H1 (cell line): ENCODE measurements at regions not wholly inside any gene's neighbourhood (a gene's known extent, or its start where the extent isn't known, plus 50 kb on each side); places are given as distances from the start of the nearest gene placed in this dataset.

Experiments
- CTCF ChIA-PET: fragments of 300-600 bp; sonication (Branson Sonifier 250); formaldehyde crosslinking; loops from one replicate; lab custom pipeline; 2021; ENCODE audit not compliant: partially characterized antibody; lab: Charles Lee
- POLR2A ChIA-PET: fragments of 300-600 bp; sonication (Branson Sonifier 250); formaldehyde crosslinking; loops from one replicate; lab custom pipeline; 2021; ENCODE audit warnings: inconsistent platforms; ENCODE audit not compliant: partially characterized antibody; lab: Charles Lee
- DNase-seq, 2 experiments: peaks; one replicate each; pipeline versions ENCODE4 v3.0.0 to v3.0.0-alpha.2; 2010 to 2022; ENCODE audit warnings: low spot score in 2 of 2, low read depth in 1 of 2, mixed read lengths in 1 of 2
- FAIRE-seq: peaks from 2 replicates; lab custom pipeline; 2011; peaks lifted over from hg19 to GRCh38; lab: Jason Lieb, UNC
- H2AFZ ChIP-seq: 2 replicates; pipeline ENCODE4 v1.8.1; 2012; ENCODE audit warnings: low read length, inconsistent platforms
- H2AK5ac ChIP-seq: 2 replicates; pipeline ENCODE4 v1.6.1; 2013; ENCODE audit warnings: low read depth, low read length
- H2BK120ac ChIP-seq: replicated peaks from 2 replicates; pipeline ENCODE3; 2013; ENCODE audit warnings: low read depth, low read length, inconsistent platforms
- H2BK12ac ChIP-seq: 2 replicates; pipeline ENCODE4 v1.6.1; 2013; ENCODE audit warnings: low read depth, low read length
- H2BK15ac ChIP-seq: 2 replicates; pipeline ENCODE4 v1.6.1; 2013; ENCODE audit warnings: low read length
- H2BK20ac ChIP-seq: 2 replicates; pipeline ENCODE4 v1.6.1; 2013; ENCODE audit warnings: low read length
- H2BK5ac ChIP-seq: 2 replicates; pipeline ENCODE4 v1.6.1; 2013; ENCODE audit warnings: low read depth, low read length
- H3K14ac ChIP-seq: 2 replicates; pipeline ENCODE4 v1.6.1; 2013; ENCODE audit warnings: inconsistent platforms; ENCODE audit not compliant: insufficient read length
- H3K18ac ChIP-seq: 2 replicates; pipeline ENCODE4 v1.6.1; 2013; ENCODE audit warnings: low read length; ENCODE audit errors: extremely low read depth
- H3K23ac ChIP-seq: 2 replicates; pipeline ENCODE4 v1.6.1; 2013; ENCODE audit warnings: inconsistent platforms; ENCODE audit not compliant: insufficient read length
- H3K23me2 ChIP-seq: 2 replicates; pipeline ENCODE4 v1.6.1; 2013; ENCODE audit warnings: low read depth, low read length
- H3K27ac ChIP-seq: 2 replicates; pipeline ENCODE4 v1.6.1; 2011; ENCODE audit warnings: low read depth, low read length, inconsistent platforms
- H3K27me3 ChIP-seq, 4 experiments: replicated peaks in 1 of 4; 1 replicate in 1 of 4; 2 replicates in 3 of 4; pipeline versions ENCODE4 v1.6.1 to v1.8.1; 2011 to 2013; ENCODE audit warnings: low read length in 3 of 4, mild to moderate bottlenecking in 3 of 4, inconsistent platforms in 2 of 4, mixed read lengths in 2 of 4, moderate library complexity in 1 of 4; ENCODE audit not compliant: control insufficient read depth in 3 of 4, insufficient read depth in 3 of 4; ENCODE audit errors: extremely low read depth in 1 of 4
- H3K36me3 ChIP-seq, 4 experiments: 2 replicates each; pipeline versions ENCODE4 v1.6.1 to v1.8.1; 2011 to 2013; ENCODE audit warnings: mild to moderate bottlenecking in 4 of 4, low read length in 3 of 4, moderate library complexity in 2 of 4, control low read depth in 1 of 4, inconsistent platforms in 1 of 4; ENCODE audit not compliant: insufficient read depth in 4 of 4, control insufficient read depth in 2 of 4
- H3K4ac ChIP-seq: replicated peaks from 2 replicates; pipeline ENCODE3; 2013; ENCODE audit warnings: low read length, low read depth, mixed read lengths, inconsistent platforms; ENCODE audit not compliant: insufficient read length
- H3K4me1 ChIP-seq, 4 experiments: replicated peaks in 1 of 4; 1 replicate in 1 of 4; 2 replicates in 3 of 4; pipeline versions ENCODE4 v1.6.1 to v1.8.1; 2011 to 2013; ENCODE audit warnings: low read length in 3 of 4, inconsistent platforms in 2 of 4, mixed read lengths in 1 of 4; ENCODE audit not compliant: insufficient read depth in 4 of 4, control insufficient read depth in 3 of 4
- H3K4me2 ChIP-seq, 2 experiments: 2 replicates each; pipeline versions ENCODE4 v1.6.1 to v1.8.1; 2011 to 2013; ENCODE audit warnings: low read depth in 2 of 2, low read length in 2 of 2, control low read depth in 1 of 2, inconsistent platforms in 1 of 2, mild to moderate bottlenecking in 1 of 2; ENCODE audit not compliant: insufficient read depth in 1 of 2
- H3K4me3 ChIP-seq, 4 experiments: fragments of 200-600, 300-600 bp in 1 of 4; sonication (generic), shearing (Covaris generic), sonication (Bioruptor Twin) in 1 of 4; 2 replicates each; pipeline versions ENCODE4 v1.5.1 to v1.8.1; 2011 to 2016; ENCODE audit warnings: low read length in 4 of 4, low read depth in 3 of 4, control low read depth in 2 of 4, inconsistent platforms in 2 of 4, mild to moderate bottlenecking in 2 of 4, mixed read lengths in 1 of 4, moderate library complexity in 1 of 4; ENCODE audit not compliant: insufficient read depth in 2 of 4; ENCODE audit errors: extremely low read depth in 1 of 4
- H3K56ac ChIP-seq: replicated peaks from 2 replicates; pipeline ENCODE3; 2013; ENCODE audit warnings: low read depth, mild to moderate bottlenecking, mixed read lengths, low read length, inconsistent platforms; ENCODE audit not compliant: insufficient read length
- H3K79me1 ChIP-seq: 2 replicates; pipeline ENCODE4 v1.6.1; 2013; ENCODE audit warnings: low read depth, low read length, control low read depth
- H3K79me2 ChIP-seq, 2 experiments: 2 replicates each; pipeline versions ENCODE4 v1.6.1 to v1.8.1; 2012 to 2013; ENCODE audit warnings: low read length in 2 of 2, mild to moderate bottlenecking in 2 of 2, inconsistent platforms in 1 of 2; ENCODE audit not compliant: insufficient read depth in 2 of 2, control insufficient read depth in 1 of 2
- H3K9ac ChIP-seq, 4 experiments: replicated peaks in 1 of 4; 1 replicate in 1 of 4; 2 replicates in 3 of 4; pipeline versions ENCODE4 v1.6.1 to v1.8.1; 2011 to 2013; ENCODE audit warnings: low read depth in 3 of 4, low read length in 3 of 4, control low read depth in 2 of 4, mild to moderate bottlenecking in 2 of 4, moderate library complexity in 2 of 4, inconsistent platforms in 1 of 4; ENCODE audit errors: extremely low read depth in 1 of 4
- H3K9me3 ChIP-seq, 2 experiments: 2 replicates each; pipeline versions ENCODE4 v1.6.1 to v1.8.1; 2012 to 2013; ENCODE audit warnings: mild to moderate bottlenecking in 2 of 2, moderate library complexity in 2 of 2, control low read depth in 1 of 2, inconsistent platforms in 1 of 2, low read depth in 1 of 2, low read length in 1 of 2, mixed read lengths in 1 of 2; ENCODE audit not compliant: insufficient read depth in 2 of 2
- H4K20me1 ChIP-seq, 2 experiments: replicated peaks in 1 of 2; 2 replicates each; pipeline versions ENCODE3 to v1.8.1; 2011 to 2013; ENCODE audit warnings: inconsistent platforms in 2 of 2, low read length in 2 of 2, mild to moderate bottlenecking in 1 of 2; ENCODE audit not compliant: insufficient read depth in 2 of 2, control insufficient read depth in 1 of 2
- H4K5ac ChIP-seq: 2 replicates; pipeline ENCODE4 v1.6.1; 2013; ENCODE audit warnings: low read length, low read depth, mixed read lengths, inconsistent platforms; ENCODE audit not compliant: insufficient read length
- H4K8ac ChIP-seq: 2 replicates; pipeline ENCODE4 v1.8.0; 2013; ENCODE audit warnings: mild to moderate bottlenecking, moderate library complexity, low read length, inconsistent platforms; ENCODE audit not compliant: insufficient read depth; ENCODE audit errors: extremely low read depth
- H4K91ac ChIP-seq: replicated peaks from 2 replicates; pipeline ENCODE3; 2013; ENCODE audit warnings: low read length, mixed read lengths, inconsistent platforms; ENCODE audit not compliant: insufficient read length
- BACH1 ChIP-seq: IDR thresholded peaks from 2 replicates; pipeline ENCODE4 v1.6.1; 2012; ENCODE audit warnings: low read length, improper control_type of control experiment
- CEBPB ChIP-seq: IDR thresholded peaks from 2 replicates; pipeline ENCODE4 v1.6.1; 2012; ENCODE audit warnings: low read depth, low read length
- CHD1 ChIP-seq: IDR thresholded peaks from 2 replicates; pipeline ENCODE4 v1.6.1; 2012; ENCODE audit warnings: low read depth, low read length, improper control_type of control experiment
- CHD2 ChIP-seq: IDR thresholded peaks from 2 replicates; pipeline ENCODE4 v1.6.1; 2012; ENCODE audit warnings: low read length, improper control_type of control experiment
- JUN ChIP-seq: IDR thresholded peaks from 2 replicates; pipeline ENCODE4 v1.6.1; 2011; ENCODE audit warnings: low read depth, mild to moderate bottlenecking, improper control_type of control experiment, low read length
- JUND ChIP-seq: IDR thresholded peaks from 2 replicates; pipeline ENCODE4 v1.6.1; 2011; ENCODE audit warnings: mild to moderate bottlenecking, improper control_type of control experiment, low read length
- KDM4A ChIP-seq: IDR thresholded peaks from one replicate; pipeline ENCODE4 v1.7.1; 2012; ENCODE audit warnings: low read depth, mild to moderate bottlenecking, moderate library complexity, low read length, inconsistent platforms; ENCODE audit not compliant: severe bottlenecking
- KDM5A ChIP-seq: fragments of 200-600 bp; IDR thresholded peaks from 2 replicates; pipeline ENCODE4 v1.7.1; 2012; ENCODE audit warnings: mild to moderate bottlenecking, low read length, inconsistent platforms, mixed read lengths
- MAFK ChIP-seq: IDR thresholded peaks from 2 replicates; pipeline ENCODE4 v1.6.1; 2012; ENCODE audit warnings: low read depth, mild to moderate bottlenecking, improper control_type of control experiment, low read length
- POLR2A ChIP-seq, 2 experiments: IDR thresholded peaks; 1 replicate in 1 of 2; 2 replicates in 1 of 2; pipeline ENCODE4 v1.6.1; 2011; ENCODE audit warnings: low read depth in 2 of 2, low read length in 2 of 2, mild to moderate bottlenecking in 2 of 2; ENCODE audit errors: control extremely low read depth in 1 of 2
- RBBP5 ChIP-seq: IDR thresholded peaks from 2 replicates; pipeline ENCODE4 v1.7.1; 2012; ENCODE audit warnings: low read depth, mild to moderate bottlenecking, inconsistent platforms, low read length, moderate library complexity, borderline replicate concordance
- SAP30 ChIP-seq: fragments of 300-600 bp; sonication (generic); IDR thresholded peaks from 2 replicates; pipeline ENCODE4 v1.7.1; 2012; ENCODE audit warnings: low read length, moderate library complexity, mild to moderate bottlenecking, inconsistent platforms; ENCODE audit not compliant: insufficient read depth, insufficient replicate concordance
- SP2 ChIP-seq: IDR thresholded peaks from 2 replicates; pipeline ENCODE4 v1.6.1; 2012; ENCODE audit warnings: mild to moderate bottlenecking, low read length, inconsistent platforms
- SP4 ChIP-seq: IDR thresholded peaks from 2 replicates; pipeline ENCODE4 v1.6.1; 2012; ENCODE audit warnings: low read length, inconsistent platforms
- TBP ChIP-seq: IDR thresholded peaks from 2 replicates; pipeline ENCODE4 v1.6.1; 2011; ENCODE audit warnings: low read depth, low read length, improper control_type of control experiment
- WGBS, 2 experiments: shearing (Covaris generic) in 1 of 2; methylation state at CpG; one replicate each; pipeline versions ENCODE4 v1.1.6 to v1.1.7; 2013 to 2015; ENCODE audit warnings: low lambda C conversion rate in 2 of 2, mixed read lengths in 2 of 2, inconsistent platforms in 1 of 2, low coverage in 1 of 2, missing lambda C conversion rate in 1 of 2; ENCODE audit not compliant: insufficient replicate concordance in 2 of 2, insufficient coverage in 1 of 2, insufficient read length in 1 of 2; ENCODE audit errors: extremely low coverage in 1 of 2, missing lambda C conversion rate in 1 of 2; 5-methylcytosine and 5-hydroxymethylcytosine counted together

DNA sequence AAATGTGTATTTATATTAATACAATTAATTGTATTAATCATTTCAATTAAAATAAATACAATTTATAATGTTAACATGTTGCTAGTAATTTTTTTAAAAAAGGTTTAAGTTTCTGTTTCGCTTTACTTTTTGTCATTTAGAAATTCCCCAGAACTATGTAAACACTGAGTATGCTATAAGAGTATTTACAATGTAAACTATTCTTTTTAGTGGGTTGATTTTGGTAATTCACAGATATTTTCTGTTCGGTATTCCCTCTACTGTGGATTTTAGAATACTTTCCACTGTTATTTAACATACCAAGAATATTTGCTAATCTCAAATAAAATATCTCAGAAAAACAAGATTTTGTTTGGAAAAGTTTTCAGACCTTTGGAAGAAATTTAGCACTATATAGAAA is 1564.4 kb downstream of the EFNA5 start:
- Histone ChIP-seq H3K36me3 (no peaks in the 10 kb centered on the region), H2BK120ac (no peak overlapping the region), H3K23me2 (no peaks in the 10 kb centered on the region), H3K23ac (no peak overlapping the region), H3K27ac (no peak overlapping the region), H3K4me2 (no peak overlapping the region), H3K79me2 (no peaks in the 10 kb centered on the region), H3K4ac (no peak overlapping the region), H3K4me1 (no peaks in the 10 kb centered on the region; a peak in 1 of 7 replicates), H3K18ac (no peak overlapping the region), H4K91ac (no peak overlapping the region), H4K5ac (no peak overlapping the region), H3K9me3 (no peaks in the 10 kb centered on the region), H3K9ac (no peak overlapping the region), H3K56ac (no peak overlapping the region), H3K27me3 (no peaks in the 10 kb centered on the region), H4K8ac (no peak overlapping the region), H2BK5ac (no peak overlapping the region), H2AK5ac (no peak overlapping the region), H2BK20ac (no peak overlapping the region), H2BK15ac (no peak overlapping the region), H2AFZ (no peak overlapping the region), H3K79me1 (no peaks in the 10 kb centered on the region), H4K20me1 (no peaks in the 10 kb centered on the region), H3K4me3 (no peak overlapping the region), H3K14ac (no peak overlapping the region), H2BK12ac (no peak overlapping the region)
- DNase-seq (no peak), FAIRE-seq (no peak)
- ChIA-PET CTCF (no interaction called here), POLR2A (no interaction called here)
- 85% methylated on average over 2 of the region's 2 CpGs; no CpG with 5 or more reads in 1 of the 2 experiments for WGBS, 2 experiments
- no peak for TF ChIP-seq BACH1
- TF ChIP-seq SP2: no peak
- no peak for TF ChIP-seq CEBPB
- TF ChIP-seq CHD1: no peak
- no peak for TF ChIP-seq POLR2A (IDR thresholded peaks at IDR 0.05; ENCODE audit: control extremely low read depth in 1 of 2, low read depth in 2 of 2, low read length in 2 of 2)
- TF ChIP-seq RBBP5: no peak
- TF ChIP-seq TBP: no peak
- no peak for TF ChIP-seq CHD2
- TF ChIP-seq SP4: no peak
- TF ChIP-seq KDM5A: no peak
- no peak for TF ChIP-seq JUN
- no peak for TF ChIP-seq MAFK
- no peak for TF ChIP-seq SAP30
- no peak for TF ChIP-seq KDM4A
- TF ChIP-seq JUND: no peak
